IMR-90 (cell line): ENCODE measurements at regions not wholly inside any gene's neighbourhood (a gene's known extent, or its start where the extent isn't known, plus 50 kb on each side); places are given as distances from the start of the nearest gene placed in this dataset.

Experiments
- BHLHE40 ChIP-seq: fragments of 150-350 bp; IDR thresholded peaks from 2 replicates; pipeline ENCODE4 v1.6.1; 2016; ENCODE audit warnings: mild to moderate bottlenecking, low read depth, low read length
- CHD1 ChIP-seq: IDR thresholded peaks from 2 replicates; pipeline ENCODE4 v1.6.1; 2012; ENCODE audit warnings: low read depth, low read length, improper control_type of control experiment
- FOS ChIP-seq: fragments of 150-350 bp; IDR thresholded peaks from 2 replicates; pipeline ENCODE4 v1.6.1; 2016; ENCODE audit warnings: low read depth, low read length
- MAFK ChIP-seq: IDR thresholded peaks from 2 replicates; pipeline ENCODE4 v1.6.1; 2012; ENCODE audit warnings: low read depth, low read length, improper control_type of control experiment
- POLR2A ChIP-seq: IDR thresholded peaks from 2 replicates; pipeline ENCODE4 v1.6.1; 2012; ENCODE audit warnings: mild to moderate bottlenecking, low read depth, low read length
- RAD21 ChIP-seq: IDR thresholded peaks from 2 replicates; pipeline ENCODE4 v1.6.1; 2012; ENCODE audit warnings: low read length, improper control_type of control experiment
- RCOR1 ChIP-seq: IDR thresholded peaks from 2 replicates; pipeline ENCODE4 v1.6.1; 2012; ENCODE audit warnings: mild to moderate bottlenecking, low read length, improper control_type of control experiment; ENCODE audit not compliant: insufficient replicate concordance
- RFX5 ChIP-seq: IDR thresholded peaks from 2 replicates; pipeline ENCODE4 v1.8.0; 2012; ENCODE audit warnings: low read depth, mild to moderate bottlenecking, low read length, moderate library complexity
- USF2 ChIP-seq: fragments of 150-350 bp; IDR thresholded peaks from 2 replicates; pipeline ENCODE4 v1.6.1; 2017; ENCODE audit warnings: mild to moderate bottlenecking, antibody characterized with exemption, low read length, low read depth
- TF ChIP-seq, protein P1 (sequence below): conservative IDR thresholded peaks from 2 replicates; pipeline ENCODE4 v1.5.1; 2012; ENCODE audit warnings: mild to moderate bottlenecking, low read depth, low read length, improper control_type of control experiment
- TF ChIP-seq, protein P2 (sequence below): fragments of 150-350 bp; IDR thresholded peaks from 2 replicates; pipeline ENCODE4 v1.6.1; 2016; ENCODE audit warnings: low read depth, mild to moderate bottlenecking, low read length, moderate library complexity, borderline replicate concordance

DNA sequence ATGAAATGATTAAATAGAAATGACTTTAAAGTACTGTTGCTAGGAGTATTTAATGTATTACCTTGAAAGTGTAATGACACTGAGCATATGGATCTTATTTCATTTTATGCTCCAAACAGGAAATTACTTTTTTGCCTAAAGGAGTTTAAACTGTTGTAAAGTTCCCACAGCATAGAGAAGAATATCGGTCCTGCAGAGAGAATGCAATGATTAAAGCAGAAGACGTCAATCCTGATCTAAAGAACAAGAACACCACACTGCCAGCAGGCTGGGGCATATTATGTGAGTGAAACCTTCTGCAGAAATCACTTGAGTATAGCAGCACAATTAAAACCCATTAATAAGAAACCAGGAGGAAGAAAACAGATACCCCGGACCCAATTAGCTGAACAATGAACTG, 72.8 kb upstream of the CAMK2D start:
- TF ChIP-seq, protein P1, sequence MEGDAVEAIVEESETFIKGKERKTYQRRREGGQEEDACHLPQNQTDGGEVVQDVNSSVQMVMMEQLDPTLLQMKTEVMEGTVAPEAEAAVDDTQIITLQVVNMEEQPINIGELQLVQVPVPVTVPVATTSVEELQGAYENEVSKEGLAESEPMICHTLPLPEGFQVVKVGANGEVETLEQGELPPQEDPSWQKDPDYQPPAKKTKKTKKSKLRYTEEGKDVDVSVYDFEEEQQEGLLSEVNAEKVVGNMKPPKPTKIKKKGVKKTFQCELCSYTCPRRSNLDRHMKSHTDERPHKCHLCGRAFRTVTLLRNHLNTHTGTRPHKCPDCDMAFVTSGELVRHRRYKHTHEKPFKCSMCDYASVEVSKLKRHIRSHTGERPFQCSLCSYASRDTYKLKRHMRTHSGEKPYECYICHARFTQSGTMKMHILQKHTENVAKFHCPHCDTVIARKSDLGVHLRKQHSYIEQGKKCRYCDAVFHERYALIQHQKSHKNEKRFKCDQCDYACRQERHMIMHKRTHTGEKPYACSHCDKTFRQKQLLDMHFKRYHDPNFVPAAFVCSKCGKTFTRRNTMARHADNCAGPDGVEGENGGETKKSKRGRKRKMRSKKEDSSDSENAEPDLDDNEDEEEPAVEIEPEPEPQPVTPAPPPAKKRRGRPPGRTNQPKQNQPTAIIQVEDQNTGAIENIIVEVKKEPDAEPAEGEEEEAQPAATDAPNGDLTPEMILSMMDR: no peak
- TF ChIP-seq CHD1 (no peak), RAD21 (no peak), RFX5 (no peak), MAFK (no peak), USF2 (no peak), RCOR1 (no peak), POLR2A (no peak), BHLHE40 (no peak), FOS (no peak)
- TF ChIP-seq, protein P2, sequence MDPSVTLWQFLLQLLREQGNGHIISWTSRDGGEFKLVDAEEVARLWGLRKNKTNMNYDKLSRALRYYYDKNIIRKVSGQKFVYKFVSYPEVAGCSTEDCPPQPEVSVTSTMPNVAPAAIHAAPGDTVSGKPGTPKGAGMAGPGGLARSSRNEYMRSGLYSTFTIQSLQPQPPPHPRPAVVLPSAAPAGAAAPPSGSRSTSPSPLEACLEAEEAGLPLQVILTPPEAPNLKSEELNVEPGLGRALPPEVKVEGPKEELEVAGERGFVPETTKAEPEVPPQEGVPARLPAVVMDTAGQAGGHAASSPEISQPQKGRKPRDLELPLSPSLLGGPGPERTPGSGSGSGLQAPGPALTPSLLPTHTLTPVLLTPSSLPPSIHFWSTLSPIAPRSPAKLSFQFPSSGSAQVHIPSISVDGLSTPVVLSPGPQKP: no peak
